GM12874 (cell line): ENCODE measurements at regions not wholly inside any gene's neighbourhood (a gene's known extent, or its start where the extent isn't known, plus 50 kb on each side); places are given as distances from the start of the nearest gene placed in this dataset.
A peak's percentile ranks its signal among the peaks of the same experiment; 100 is the strongest.

ENCODE experiments used
- CTCF ChIP-seq: IDR thresholded peaks from 2 replicates; pipeline ENCODE4 v1.5.1; 2011; ENCODE audit warnings: low read depth, mild to moderate bottlenecking, control low read depth, low read length, moderate library complexity; ENCODE audit not compliant: insufficient read depth

GRCh38 chr7:115356139-115356746, 434.3 kb downstream of the MDFIC start:
- TF ChIP-seq CTCF: peak; percentile 33; the same call in 1 of the 2 replicates

- no peak for TF ChIP-seq CTCF
Observed at GRCh38 chr7:115354925-115355324, 433.0 kb downstream of the MDFIC start.

- no peak for TF ChIP-seq CTCF
Observed at GRCh38 chr7:115352375-115352774, 430.5 kb downstream of the MDFIC start.

- TF ChIP-seq CTCF: no peak
Observed at GRCh38 chr7:115350764-115351163, 428.9 kb downstream of the MDFIC start.

- no peak for TF ChIP-seq CTCF
Observed at GRCh38 chr7:115349635-115350034, 427.7 kb downstream of the MDFIC start.

- no peak for TF ChIP-seq CTCF
Observed at GRCh38 chr7:115346685-115347084, 424.8 kb downstream of the MDFIC start.

GRCh38 chr7:115340828-115341227, 418.9 kb downstream of the MDFIC start:
- TF ChIP-seq CTCF: peak; percentile 27; the same call in 1 of the 2 replicates

GRCh38 chr7:115338016-115338415, 416.1 kb downstream of the MDFIC start:
- no peak for TF ChIP-seq CTCF
